Endothelial cell (in vitro differentiated cells): ENCODE measurements at regions not wholly inside any gene's neighbourhood (a gene's known extent, or its start where the extent isn't known, plus 50 kb on each side); places are given as distances from the start of the nearest gene placed in this dataset.
A peak's percentile ranks its signal among the peaks of the same experiment; 100 is the strongest.

Experiments used
- DNase-seq: peaks from one replicate; pipeline ENCODE4 v3.0.0; 2021; ENCODE audit warnings: low spot score
- H3K27ac Mint-ChIP-seq: one replicate; pipeline ENCODE4 v1.8.0; 2021; ENCODE audit warnings: mixed read lengths, inconsistent platforms; ENCODE audit not compliant: unreplicated experiment
- H3K27me3 Mint-ChIP-seq: one replicate; pipeline ENCODE4 v1.8.0; 2021; ENCODE audit warnings: mild to moderate bottlenecking, moderate library complexity, mixed read lengths, inconsistent platforms; ENCODE audit not compliant: unreplicated experiment
- H3K36me3 Mint-ChIP-seq: one replicate; pipeline ENCODE4 v1.8.0; 2021; ENCODE audit warnings: mild to moderate bottlenecking, low read depth, mixed read lengths, inconsistent platforms; ENCODE audit not compliant: unreplicated experiment
- H3K4me1 Mint-ChIP-seq: one replicate; pipeline ENCODE4 v1.8.0; 2021; ENCODE audit warnings: mild to moderate bottlenecking, mixed read lengths, inconsistent platforms; ENCODE audit not compliant: unreplicated experiment
- H3K4me3 Mint-ChIP-seq: one replicate; pipeline ENCODE4 v1.8.0; 2021; ENCODE audit warnings: mild to moderate bottlenecking, mixed read lengths, inconsistent platforms; ENCODE audit not compliant: unreplicated experiment
- H3K9me3 Mint-ChIP-seq: one replicate; pipeline ENCODE4 v1.8.0; 2021; ENCODE audit warnings: mixed read lengths, inconsistent platforms; ENCODE audit not compliant: unreplicated experiment
- TF ChIP-seq, protein P1 (sequence below): fragments of 200-600 bp; sonication (generic); IDR thresholded peaks from one replicate; pipeline ENCODE4 v1.5.0; 2021; ENCODE audit warnings: antibody characterized with exemption; ENCODE audit not compliant: unreplicated experiment

DNA sequence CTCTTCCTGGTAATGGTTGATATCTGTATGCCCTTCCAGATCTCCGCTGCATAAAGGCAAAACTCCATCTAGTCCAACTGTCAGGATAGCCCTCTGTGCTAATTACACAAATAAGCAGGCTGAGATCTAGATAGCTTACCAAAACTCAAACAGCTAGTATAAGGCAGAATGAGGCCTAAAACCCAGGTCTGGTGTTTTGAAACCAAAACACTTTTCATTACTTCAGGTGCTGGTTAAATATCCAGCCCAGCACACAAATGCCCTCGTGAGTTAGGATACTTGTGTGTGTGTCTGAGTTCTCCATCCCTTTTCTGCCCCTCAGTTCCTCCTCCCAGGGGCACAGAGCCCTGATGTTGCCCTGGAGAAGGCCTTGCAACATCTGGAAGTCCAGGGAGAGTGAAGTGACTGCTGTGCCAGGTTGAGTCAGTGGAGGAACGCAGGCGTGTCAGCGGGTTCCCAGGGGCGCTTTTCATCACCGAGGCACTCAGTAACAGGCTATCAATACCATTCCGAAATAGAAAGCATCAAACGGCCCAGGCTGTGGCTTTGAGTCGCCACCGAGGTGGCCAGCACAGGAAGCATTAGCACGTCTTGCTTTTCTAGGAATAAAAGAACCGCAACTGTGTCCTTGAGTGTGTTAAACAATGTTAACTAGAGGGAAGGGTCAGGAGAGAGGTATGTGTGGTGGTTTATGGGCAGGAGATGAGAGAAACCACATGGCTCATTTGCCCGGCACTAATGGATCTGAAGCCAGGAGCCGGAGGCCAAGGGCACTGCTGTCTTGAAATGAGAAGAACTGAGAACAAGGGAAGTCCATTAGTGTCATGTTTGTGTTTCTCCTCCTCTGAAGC lies 90.7 kb upstream of the WLS start:
- Mint-ChIP-seq H3K27ac (no peak overlapping the region), H3K27me3 (peaks cover 4% of the 10 kb centered on the region)
- DNase-seq: no peak

DNA sequence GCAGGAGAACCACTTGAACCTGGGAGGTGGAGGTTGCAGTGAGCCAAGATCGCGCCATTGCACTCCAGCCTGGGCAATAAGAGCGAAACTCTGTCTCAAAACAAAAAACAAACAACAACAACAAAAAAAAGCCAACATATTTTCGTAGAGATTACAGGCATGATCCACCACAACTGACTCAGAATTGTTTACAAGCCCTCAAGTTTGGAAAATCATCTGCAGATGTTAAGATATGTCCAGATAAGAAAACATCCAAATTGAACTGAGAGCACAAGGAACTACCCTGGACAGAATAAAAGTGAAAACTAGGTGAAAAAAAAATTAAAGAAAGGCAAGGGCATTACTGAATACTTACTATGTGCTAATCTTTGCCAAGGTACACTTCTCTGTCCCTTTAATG lies 89.8 kb upstream of the WLS start:
- Mint-ChIP-seq H3K27ac (no peak overlapping the region), H3K4me1 (no peaks in the 10 kb centered on the region), H3K36me3 (no peaks in the 10 kb centered on the region), H3K9me3 (no peaks in the 10 kb centered on the region), H3K4me3 (no peak overlapping the region), H3K27me3 (peaks cover 4% of the 10 kb centered on the region)
- no peak for DNase-seq
- TF ChIP-seq, protein P1, sequence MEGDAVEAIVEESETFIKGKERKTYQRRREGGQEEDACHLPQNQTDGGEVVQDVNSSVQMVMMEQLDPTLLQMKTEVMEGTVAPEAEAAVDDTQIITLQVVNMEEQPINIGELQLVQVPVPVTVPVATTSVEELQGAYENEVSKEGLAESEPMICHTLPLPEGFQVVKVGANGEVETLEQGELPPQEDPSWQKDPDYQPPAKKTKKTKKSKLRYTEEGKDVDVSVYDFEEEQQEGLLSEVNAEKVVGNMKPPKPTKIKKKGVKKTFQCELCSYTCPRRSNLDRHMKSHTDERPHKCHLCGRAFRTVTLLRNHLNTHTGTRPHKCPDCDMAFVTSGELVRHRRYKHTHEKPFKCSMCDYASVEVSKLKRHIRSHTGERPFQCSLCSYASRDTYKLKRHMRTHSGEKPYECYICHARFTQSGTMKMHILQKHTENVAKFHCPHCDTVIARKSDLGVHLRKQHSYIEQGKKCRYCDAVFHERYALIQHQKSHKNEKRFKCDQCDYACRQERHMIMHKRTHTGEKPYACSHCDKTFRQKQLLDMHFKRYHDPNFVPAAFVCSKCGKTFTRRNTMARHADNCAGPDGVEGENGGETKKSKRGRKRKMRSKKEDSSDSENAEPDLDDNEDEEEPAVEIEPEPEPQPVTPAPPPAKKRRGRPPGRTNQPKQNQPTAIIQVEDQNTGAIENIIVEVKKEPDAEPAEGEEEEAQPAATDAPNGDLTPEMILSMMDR: no peak

More for the DNA sequence above, 90.7 kb upstream of the WLS start:
- no peak overlapping the region for H3K4me3 Mint-ChIP-seq
- H3K36me3 Mint-ChIP-seq: no peaks in the 10 kb centered on the region
- H3K9me3 Mint-ChIP-seq: no peaks in the 10 kb centered on the region
- no peaks in the 10 kb centered on the region for H3K4me1 Mint-ChIP-seq
- TF ChIP-seq, protein P1: no peak

- TF ChIP-seq, protein P1: no peak
- Mint-ChIP-seq H3K27me3 (peaks cover 4% of the 10 kb centered on the region), H3K4me3 (no peak overlapping the region), H3K27ac (no peak overlapping the region), H3K4me1 (no peaks in the 10 kb centered on the region), H3K36me3 (no peaks in the 10 kb centered on the region), H3K9me3 (no peaks in the 10 kb centered on the region)
- DNase-seq: peak; percentile 68
Observed at GRCh38 chr1:68321084-68321685, 88.9 kb upstream of the WLS start.

DNA sequence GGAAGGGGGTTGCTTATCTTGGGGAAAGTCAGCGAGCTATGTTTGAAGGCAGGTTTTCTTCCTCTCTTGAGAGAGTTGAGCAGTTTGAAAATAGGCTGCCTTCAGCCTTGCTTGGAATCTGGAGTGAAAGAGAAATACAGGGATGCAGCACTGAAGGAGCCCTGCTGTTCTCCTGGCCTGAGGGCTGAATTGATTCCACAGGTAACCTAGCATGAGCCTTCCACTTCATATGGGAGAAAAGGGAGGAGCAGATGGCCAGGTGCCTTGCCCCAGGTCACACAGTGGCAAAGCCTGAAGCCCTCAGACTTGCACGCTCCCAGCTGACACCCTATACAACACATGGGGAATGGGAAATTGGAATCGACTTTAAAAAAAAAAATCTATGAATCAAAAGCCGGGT lies 88.0 kb upstream of the WLS start:
- Mint-ChIP-seq H3K36me3 (no peaks in the 10 kb centered on the region), H3K27me3 (peaks cover 4% of the 10 kb centered on the region)
- no peak for DNase-seq

More for the DNA sequence above, 88.0 kb upstream of the WLS start:
- Mint-ChIP-seq H3K27ac (no peak overlapping the region), H3K9me3 (no peaks in the 10 kb centered on the region), H3K4me3 (no peak overlapping the region), H3K4me1 (no peaks in the 10 kb centered on the region)
- TF ChIP-seq, protein P1: no peak
